ENCODE measurements at regions not wholly inside any gene's neighbourhood (a gene's known extent, or its start where the extent isn't known, plus 50 kb on each side); places are given as distances from the start of the nearest gene placed in this dataset.

DNA sequence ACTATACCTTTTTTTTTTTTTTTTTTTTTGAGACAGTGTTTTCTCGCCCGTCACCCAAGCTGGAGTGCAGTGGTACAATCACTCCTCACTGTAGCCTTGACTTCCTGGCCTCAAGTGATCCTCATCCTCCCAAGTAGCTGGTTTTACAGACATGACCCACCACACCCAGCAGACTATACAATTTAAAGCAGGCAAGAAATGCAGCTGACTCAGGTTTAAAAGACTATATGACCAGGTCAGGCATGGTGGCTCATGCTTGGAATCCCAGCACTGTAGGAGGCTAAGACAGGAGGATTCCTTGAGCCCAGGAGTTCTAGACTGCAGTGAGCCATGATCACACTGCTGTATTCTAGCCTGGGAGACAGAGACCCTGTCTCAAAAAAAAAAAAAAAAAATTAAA is 89.5 kb upstream of the AUTS2 start:
- no peaks in the 10 kb centered on the region for H3K36me3 ChIP-seq
- H3K27me3 ChIP-seq = no peaks in the 10 kb centered on the region
- no peaks in the 10 kb centered on the region for H3K9me3 ChIP-seq
- H3K4me1 ChIP-seq = no peaks in the 10 kb centered on the region
- no peak overlapping the region for H3K4me3 ChIP-seq
- H3K27ac ChIP-seq (replicated peaks in 1 of 4) = no peak overlapping the region
- WGBS = 87% methylated on average over 2 of the region's 2 CpGs
- no peak for DNase-seq (ENCODE audit: extremely low spot score)
- TF ChIP-seq, protein P1, sequence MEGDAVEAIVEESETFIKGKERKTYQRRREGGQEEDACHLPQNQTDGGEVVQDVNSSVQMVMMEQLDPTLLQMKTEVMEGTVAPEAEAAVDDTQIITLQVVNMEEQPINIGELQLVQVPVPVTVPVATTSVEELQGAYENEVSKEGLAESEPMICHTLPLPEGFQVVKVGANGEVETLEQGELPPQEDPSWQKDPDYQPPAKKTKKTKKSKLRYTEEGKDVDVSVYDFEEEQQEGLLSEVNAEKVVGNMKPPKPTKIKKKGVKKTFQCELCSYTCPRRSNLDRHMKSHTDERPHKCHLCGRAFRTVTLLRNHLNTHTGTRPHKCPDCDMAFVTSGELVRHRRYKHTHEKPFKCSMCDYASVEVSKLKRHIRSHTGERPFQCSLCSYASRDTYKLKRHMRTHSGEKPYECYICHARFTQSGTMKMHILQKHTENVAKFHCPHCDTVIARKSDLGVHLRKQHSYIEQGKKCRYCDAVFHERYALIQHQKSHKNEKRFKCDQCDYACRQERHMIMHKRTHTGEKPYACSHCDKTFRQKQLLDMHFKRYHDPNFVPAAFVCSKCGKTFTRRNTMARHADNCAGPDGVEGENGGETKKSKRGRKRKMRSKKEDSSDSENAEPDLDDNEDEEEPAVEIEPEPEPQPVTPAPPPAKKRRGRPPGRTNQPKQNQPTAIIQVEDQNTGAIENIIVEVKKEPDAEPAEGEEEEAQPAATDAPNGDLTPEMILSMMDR (IDR thresholded peaks at IDR 0.05) = no peak
- TF ChIP-seq POLR2A (IDR thresholded peaks at IDR 0.05; ENCODE audit: low read depth) (no peak), POLR2AphosphoS5 (IDR thresholded peaks at IDR 0.05) (no peak), EP300 (IDR thresholded peaks at IDR 0.05) (no peak)
- intact Hi-C loops (cut with DNase I) = no loop called here

DNA sequence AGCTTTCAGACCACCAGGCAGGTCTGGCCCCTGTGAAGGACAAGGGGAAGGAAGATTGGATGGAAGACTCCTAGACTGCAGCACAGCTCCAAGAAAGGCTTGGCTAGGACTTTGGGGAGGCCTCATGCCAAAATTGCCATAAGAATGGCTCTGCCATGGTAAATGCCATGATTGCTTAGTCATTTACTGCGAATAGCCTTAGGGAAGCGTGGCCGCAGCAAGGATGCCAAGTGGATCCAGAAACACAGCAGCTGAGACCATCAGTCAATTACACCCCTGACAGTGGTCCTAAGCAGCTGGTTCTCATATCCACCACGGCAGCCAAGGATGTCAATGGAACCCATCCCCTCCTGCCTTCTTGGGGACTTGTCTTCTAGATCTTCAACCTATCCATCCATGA is 88.2 kb upstream of the AUTS2 start:
- Histone ChIP-seq H3K4me3 (no peak overlapping the region), H3K27me3 (no peaks in the 10 kb centered on the region), H3K9me3 (no peaks in the 10 kb centered on the region), H3K27ac (replicated peaks in 1 of 4) (no peak overlapping the region), H3K4me1 (no peaks in the 10 kb centered on the region), H3K36me3 (no peaks in the 10 kb centered on the region)
- WGBS = 90% methylated on average over 4 of the region's 4 CpGs
- no peak for DNase-seq (ENCODE audit: extremely low spot score)
- TF ChIP-seq, protein P1 (IDR thresholded peaks at IDR 0.05) = no peak
- no peak for TF ChIP-seq EP300 (IDR thresholded peaks at IDR 0.05)
- TF ChIP-seq POLR2A (IDR thresholded peaks at IDR 0.05; ENCODE audit: low read depth) = no peak
- no peak for TF ChIP-seq POLR2AphosphoS5 (IDR thresholded peaks at IDR 0.05)
- intact Hi-C loops (cut with DNase I) = no loop called here

DNA sequence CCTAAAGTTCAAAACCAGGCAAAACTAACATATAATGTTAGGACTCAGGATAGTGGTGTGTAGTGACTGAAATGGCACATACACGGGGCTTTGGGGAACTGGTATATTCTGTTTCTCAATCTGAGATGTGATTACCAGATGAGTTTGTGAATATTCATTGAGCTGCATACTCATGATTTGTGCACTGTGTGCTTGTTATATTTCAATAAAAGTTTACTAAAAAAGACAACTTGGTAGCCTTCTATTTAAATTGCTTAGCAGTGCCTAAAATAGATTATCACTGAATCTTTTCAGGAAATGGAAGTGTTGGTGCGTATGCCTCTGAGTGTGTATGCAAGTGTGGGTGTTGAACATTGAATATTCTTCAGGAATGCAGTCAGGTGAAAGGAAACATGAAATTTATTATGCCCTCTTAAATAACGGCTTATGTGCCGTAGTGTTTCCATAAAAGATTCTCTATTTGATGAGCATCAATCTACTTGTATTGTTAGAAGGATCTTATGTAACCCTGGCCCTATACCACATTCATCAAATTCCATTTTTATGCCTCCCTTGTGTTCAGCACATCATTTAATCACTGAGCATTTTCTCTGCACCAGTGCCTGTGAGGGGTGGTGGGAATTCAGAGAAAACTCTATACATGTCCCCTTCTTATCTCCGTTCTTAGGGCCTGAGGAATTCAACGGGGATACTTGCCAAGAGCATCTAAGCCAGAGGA is 82.6 kb upstream of the AUTS2 start:
- Histone ChIP-seq H3K36me3 (no peaks in the 10 kb centered on the region), H3K27me3 (no peaks in the 10 kb centered on the region), H3K27ac (replicated peaks in 1 of 4) (no peak overlapping the region), H3K4me3 (no peak overlapping the region), H3K4me1 (peaks cover 0 to 18% (median 16%) of the 10 kb centered on the region in 4 donors), H3K9me3 (no peaks in the 10 kb centered on the region)
- intact Hi-C loops (cut with DNase I) = no loop called here
- WGBS = 66% methylated on average over 6 of the region's 6 CpGs
- DNase-seq (ENCODE audit: extremely low spot score) = no peak
- TF ChIP-seq POLR2A (IDR thresholded peaks at IDR 0.05; ENCODE audit: low read depth) (no peak), POLR2AphosphoS5 (IDR thresholded peaks at IDR 0.05) (no peak), EP300 (IDR thresholded peaks at IDR 0.05) (no peak)
- TF ChIP-seq, protein P1 (IDR thresholded peaks at IDR 0.05) = no peak

DNA sequence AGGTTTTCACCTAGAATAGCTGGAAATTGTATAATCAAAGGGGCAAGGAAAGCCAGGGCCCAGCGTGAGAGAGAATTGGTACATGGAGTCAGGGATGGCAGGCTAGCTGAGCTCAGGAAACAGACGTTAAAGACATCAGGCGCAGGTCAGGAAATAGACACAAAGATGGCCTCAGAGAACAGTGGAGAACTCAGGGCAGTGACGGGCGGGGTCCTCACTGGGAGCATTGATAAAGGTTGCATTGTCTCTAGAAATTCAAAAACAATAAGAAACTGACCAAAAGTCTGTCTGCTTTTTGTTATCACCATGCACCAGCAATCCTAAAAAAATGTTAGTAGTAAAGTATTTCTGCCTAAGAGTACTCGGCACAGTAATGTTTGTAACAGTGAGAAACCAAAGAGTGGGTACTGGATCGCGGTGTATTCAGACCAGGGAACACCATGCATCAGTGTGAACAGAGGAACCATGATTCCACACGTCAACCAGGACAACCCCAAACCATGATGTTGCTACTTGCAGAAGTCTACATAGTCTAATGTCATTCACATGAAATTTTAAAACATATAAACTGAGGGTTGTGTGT is 81.9 kb upstream of the AUTS2 start:
- H3K27me3 ChIP-seq = no peaks in the 10 kb centered on the region
- H3K27ac ChIP-seq (replicated peaks in 1 of 4) = no peak overlapping the region
- H3K4me1 ChIP-seq = peaks cover 0 to 18% (median 16%) of the 10 kb centered on the region in 4 donors
- H3K9me3 ChIP-seq = no peaks in the 10 kb centered on the region
- H3K4me3 ChIP-seq = no peak overlapping the region
- 90% methylated on average over 9 of the region's 9 CpGs for WGBS
- DNase-seq (ENCODE audit: extremely low spot score) = no peak
- H3K36me3 ChIP-seq = no peaks in the 10 kb centered on the region
- TF ChIP-seq POLR2A (IDR thresholded peaks at IDR 0.05; ENCODE audit: low read depth) (no peak), EP300 (IDR thresholded peaks at IDR 0.05) (no peak), POLR2AphosphoS5 (IDR thresholded peaks at IDR 0.05) (no peak)
- TF ChIP-seq, protein P1 (IDR thresholded peaks at IDR 0.05) = no peak
- intact Hi-C loops (cut with DNase I) = no loop called here

Measured in esophagus muscularis mucosa (tissue), 4 donors.